ENCODE measurements at regions not wholly inside any gene's neighbourhood (a gene's known extent, or its start where the extent isn't known, plus 50 kb on each side); places are given as distances from the start of the nearest gene placed in this dataset.

- no peak for DNase-seq (ENCODE audit: insufficient read length, low spot score)
- FAIRE-seq = no peak
These were observed 227.2 kb upstream of the SETBP1 start for GRCh38 chr18:44453505-44453904.

DNA sequence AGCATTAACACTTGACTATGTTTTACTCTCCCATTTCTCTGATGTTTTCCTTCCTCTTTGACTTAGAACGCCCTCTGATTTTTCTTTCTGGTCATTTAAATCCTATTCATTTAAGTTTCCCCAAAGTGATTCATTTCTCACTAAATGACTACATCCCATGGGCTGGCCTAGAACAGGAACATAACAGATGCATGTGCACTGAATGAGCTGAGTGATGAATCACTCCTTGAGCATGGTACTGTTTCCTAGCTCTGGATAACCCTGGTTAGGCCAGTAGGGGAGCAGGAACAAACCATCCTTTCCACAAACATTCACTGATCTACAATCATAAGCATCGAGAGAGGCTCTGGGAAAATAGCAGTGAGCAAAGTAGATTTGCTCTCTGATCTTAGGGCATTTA, 221.9 kb upstream of the SETBP1 start:
- no peak for FAIRE-seq
- DNase-seq (ENCODE audit: insufficient read length, low spot score) = no peak

DNA sequence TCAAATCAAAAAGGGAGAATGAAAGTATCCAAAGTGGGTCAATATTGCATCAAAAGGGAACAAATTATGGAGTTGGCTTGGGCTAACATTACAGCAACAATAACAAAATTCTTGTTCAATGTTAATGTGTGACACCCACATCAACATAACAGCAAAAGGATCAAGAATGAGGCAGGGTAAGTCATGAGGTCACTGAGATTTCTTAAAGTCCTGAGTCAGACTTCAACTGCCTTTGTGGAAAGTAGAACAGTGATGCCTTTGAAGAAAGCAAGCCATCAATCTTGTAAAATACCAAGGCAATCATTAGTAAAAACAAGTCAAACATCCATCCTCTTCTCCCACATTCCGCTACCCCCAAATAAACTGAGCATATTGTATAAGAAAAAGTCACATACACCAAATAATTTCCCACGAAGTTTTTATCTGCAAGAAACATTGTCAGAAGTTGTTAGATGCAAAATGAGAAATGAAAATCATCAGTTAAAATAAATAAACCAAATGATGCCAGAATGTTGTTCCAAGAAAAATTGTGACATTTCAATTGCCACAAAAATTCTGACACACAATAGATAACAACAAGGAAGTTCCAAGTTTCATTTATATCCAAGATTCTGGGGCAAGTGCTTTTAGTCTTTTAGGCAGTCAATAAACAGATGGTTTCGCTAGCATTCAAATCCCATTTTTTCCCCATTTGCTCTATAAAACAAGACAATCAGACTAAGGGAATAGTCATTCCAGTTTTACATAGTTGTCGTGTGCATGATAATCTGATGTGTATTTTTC, 216.1 kb upstream of the SETBP1 start:
- DNase-seq (ENCODE audit: insufficient read length, low spot score) (no peak), FAIRE-seq (no peak)

DNA sequence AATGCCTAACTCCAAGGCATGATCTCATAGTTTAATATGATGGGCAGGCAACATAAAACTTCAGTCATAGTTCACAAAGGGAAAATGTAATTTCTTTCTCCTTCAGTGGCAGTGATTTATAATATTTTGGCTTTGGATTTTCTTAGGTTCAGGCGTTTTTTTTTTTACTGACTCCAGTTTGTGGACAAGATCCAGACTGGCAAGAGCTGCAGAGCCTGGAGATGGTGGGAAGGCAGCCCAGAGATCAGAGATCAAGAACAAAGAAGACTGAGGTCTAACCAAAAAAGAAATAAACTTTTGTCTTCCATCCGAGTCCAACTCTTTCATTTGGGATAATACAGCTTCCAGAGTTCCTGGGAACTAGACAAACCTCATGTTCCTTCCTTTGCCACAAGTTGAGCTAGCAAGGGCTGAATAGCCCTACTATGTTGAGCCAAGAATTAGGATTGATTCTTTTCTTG, 215.3 kb upstream of the SETBP1 start:
- FAIRE-seq = no peak
- DNase-seq (ENCODE audit: insufficient read length, low spot score) = no peak

- FAIRE-seq (no peak), DNase-seq (ENCODE audit: insufficient read length, low spot score) (no peak)
These were observed 213.7 kb upstream of the SETBP1 start for GRCh38 chr18:44466997-44467396.

DNA sequence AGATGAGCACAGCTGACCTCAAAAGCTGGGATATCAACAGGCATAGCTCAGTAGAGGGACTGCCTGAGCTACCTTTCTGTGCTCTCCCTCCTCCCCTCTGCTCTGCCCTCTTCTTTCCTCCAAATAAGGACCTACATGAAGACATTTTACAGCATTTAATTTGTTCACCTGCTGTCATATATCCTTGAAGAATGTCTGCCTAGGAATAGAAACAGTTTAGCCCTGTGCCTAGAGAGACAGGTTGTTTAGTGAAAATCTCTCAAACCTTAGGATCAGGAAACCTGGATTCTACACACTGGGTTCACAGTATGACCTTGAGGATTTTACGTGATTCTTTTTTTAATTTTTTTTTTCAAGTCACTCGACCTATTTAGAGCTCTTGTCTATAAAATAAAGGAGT, 213.0 kb upstream of the SETBP1 start:
- FAIRE-seq = no peak

GRCh38 chr18:44473394-44474066, 207.2 kb upstream of the SETBP1 start:
- FAIRE-seq = no peak

More for the DNA sequence above, 213.0 kb upstream of the SETBP1 start:
- DNase-seq (ENCODE audit: insufficient read length, low spot score) = no peak

DNA sequence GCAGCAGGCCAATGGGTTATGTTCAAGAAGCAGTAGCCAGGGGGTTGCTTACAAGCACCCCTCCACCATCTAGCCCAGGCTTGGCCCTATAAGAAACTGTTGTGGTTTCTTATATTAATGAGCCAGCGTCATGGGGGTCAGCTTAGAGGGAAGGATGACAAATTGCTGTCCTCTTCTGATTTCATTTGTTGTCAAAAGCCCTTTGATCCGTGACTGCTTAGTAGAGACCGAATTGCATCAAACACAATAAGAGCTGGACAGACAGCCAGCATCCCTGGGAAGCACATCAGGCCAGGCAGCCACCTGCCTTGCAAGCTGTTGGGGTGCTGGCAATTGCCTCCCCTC, 206.6 kb upstream of the SETBP1 start:
- FAIRE-seq (no peak), DNase-seq (ENCODE audit: insufficient read length, low spot score) (no peak)

More at GRCh38 chr18:44473394-44474066, 207.2 kb upstream of the SETBP1 start:
- no peak for DNase-seq (ENCODE audit: insufficient read length, low spot score)

- DNase-seq (ENCODE audit: insufficient read length, low spot score) = no peak
- FAIRE-seq = no peak
These were observed 206.1 kb upstream of the SETBP1 start for GRCh38 chr18:44474591-44474990.

GRCh38 chr18:44482761-44483160, 197.9 kb upstream of the SETBP1 start:
- DNase-seq (ENCODE audit: insufficient read length, low spot score) (no peak), FAIRE-seq (no peak)

GRCh38 chr18:44495151-44495550, 185.5 kb upstream of the SETBP1 start:
- FAIRE-seq = no peak
- no peak for DNase-seq (ENCODE audit: insufficient read length, low spot score)

DNA sequence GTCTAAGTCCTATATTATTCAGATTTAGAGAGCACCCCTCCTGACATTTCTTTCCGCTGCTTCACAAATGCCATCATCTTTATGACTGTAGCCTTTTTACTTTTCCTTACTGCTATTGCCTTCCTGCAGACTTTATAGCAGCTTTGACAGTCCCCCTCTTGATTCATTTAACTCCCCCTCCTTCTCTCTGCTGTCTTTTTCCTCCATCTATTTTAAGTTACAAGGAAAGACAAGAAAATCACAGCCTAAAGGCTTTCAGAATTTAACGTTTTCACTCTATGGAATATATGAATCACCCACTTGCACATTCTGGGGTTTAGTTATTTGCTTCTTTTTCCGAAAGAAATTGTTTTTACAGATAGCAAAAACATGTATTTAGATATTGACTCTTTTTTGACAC, 183.4 kb upstream of the SETBP1 start:
- DNase-seq (ENCODE audit: insufficient read length, low spot score) (no peak), FAIRE-seq (no peak)

DNA sequence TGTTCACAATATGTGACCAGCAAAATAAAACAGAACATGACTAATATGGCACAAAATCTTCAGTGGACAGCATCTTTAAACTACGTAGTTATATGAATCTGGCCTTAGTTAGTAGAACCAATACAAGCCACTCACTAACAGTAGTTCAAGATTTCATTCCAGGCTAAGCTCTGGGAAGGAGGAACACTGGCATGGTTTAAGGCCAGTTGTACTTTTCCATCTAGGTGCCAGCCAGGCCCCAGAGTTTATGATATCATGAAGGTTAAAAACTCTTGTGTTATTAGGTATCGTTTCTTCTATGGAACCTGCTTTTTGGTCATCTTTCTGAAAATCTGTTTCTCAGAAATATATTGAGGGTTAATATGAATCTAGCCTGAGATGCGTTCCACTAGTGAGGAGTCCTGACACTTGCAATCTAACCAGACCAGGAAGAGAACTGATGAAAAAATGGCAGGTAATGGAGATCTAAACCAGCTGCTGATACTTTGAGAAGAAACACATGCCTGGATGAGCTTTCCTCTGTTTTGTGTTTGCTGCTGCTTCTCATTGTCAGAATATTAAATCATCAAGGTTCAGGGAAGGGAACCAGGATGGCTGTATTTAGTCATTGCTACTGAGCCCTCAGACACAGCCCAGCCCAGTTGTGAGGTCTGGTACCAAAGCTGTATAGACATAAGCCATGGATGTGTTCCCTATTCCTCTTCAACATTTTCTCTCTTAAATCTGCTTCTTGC, 182.8 kb upstream of the SETBP1 start:
- no peak for DNase-seq (ENCODE audit: insufficient read length, low spot score)
- FAIRE-seq = no peak

DNA sequence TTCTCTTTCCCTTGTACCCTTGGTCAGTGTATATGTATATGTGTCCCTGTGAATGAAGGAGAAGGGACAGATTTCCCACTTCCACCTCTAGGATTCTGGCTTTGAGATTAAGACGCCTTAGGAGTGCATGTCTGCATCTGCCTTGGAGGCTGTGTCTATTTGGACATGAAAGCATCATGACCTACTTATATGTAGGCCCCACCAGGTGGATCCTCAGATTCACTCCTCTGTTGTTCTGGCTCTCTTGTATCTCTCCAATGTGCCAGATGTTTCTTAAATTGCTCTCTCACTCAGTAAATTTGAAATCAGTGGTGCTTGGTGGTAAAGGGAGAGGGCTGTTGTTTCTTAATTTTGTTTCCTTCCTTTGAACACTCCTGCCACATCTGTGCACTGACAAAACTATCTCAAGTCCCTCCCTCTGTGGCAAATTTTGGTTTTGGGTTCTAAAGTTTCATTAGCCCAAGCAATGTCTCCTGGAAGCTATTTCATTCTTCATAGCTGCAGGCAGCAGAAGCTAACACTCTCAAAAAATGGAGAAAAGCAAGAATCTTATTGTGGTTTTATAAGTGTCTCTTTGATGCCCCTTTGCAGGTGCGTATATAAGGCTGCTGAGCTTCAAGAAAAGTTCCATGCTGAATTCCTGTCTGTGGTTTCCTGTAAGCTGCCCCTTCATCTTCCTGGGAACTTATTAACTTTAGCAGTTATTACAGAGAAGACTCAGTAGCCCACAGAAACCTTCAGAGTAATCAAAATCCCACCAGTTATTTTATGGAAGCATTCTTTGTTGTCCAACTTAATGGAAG, 179.7 kb upstream of the SETBP1 start:
- DNase-seq (ENCODE audit: insufficient read length, low spot score) (no peak), FAIRE-seq (no peak)

- no peak for FAIRE-seq
- DNase-seq (ENCODE audit: insufficient read length, low spot score) = no peak
These were observed 178.5 kb upstream of the SETBP1 start for GRCh38 chr18:44502221-44502620.

DNA sequence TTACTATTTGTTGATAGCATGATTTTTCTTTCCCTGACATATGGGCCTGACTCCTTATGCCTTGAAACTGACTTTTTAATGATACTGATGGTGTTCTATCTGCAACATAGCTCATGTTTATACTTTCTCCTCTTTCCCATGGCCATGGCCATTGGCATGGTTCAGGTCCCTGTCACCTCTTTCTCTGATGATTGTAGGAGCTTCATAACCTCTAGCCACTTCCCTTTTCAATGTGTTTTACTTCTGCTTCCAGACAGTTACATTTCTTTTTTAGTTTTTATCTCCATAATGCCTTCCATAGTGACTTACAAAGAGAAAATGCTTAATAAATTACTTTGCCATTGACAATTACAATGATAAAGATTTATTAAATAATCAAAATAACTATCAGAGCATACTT, 177.9 kb upstream of the SETBP1 start:
- FAIRE-seq = no peak

GRCh38 chr18:44503854-44504253, 176.8 kb upstream of the SETBP1 start:
- no peak for FAIRE-seq
- DNase-seq (ENCODE audit: insufficient read length, low spot score) = no peak

More for the DNA sequence above, 177.9 kb upstream of the SETBP1 start:
- DNase-seq (ENCODE audit: insufficient read length, low spot score) = no peak

GRCh38 chr18:44507729-44508325, 172.9 kb upstream of the SETBP1 start:
- no peak for DNase-seq (ENCODE audit: insufficient read length, low spot score)
- FAIRE-seq = no peak

DNA sequence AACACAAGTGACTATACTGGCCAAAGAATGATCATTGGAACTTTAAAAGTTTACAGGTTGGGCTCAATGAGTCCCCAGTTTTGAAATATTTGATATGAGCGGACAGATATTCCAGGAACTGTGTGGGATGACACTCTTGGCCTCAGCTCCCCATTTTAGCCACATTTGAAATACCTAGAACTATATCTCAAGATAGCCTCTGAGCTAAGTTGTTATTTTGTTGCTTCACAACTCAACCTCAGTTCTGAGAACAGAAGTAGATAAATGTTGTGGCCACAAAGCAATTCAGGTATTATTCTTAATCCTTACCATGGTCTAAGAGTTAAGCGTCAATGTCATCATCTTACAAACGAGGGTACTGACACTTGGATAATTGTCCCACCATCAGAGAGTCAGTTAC, 172.2 kb upstream of the SETBP1 start:
- DNase-seq (ENCODE audit: insufficient read length, low spot score) (no peak), FAIRE-seq (no peak)

- DNase-seq (ENCODE audit: insufficient read length, low spot score) (no peak), FAIRE-seq (no peak)
These were observed 171.6 kb upstream of the SETBP1 start for GRCh38 chr18:44509048-44509447.
